LNCaP clone FGC (cell line): ENCODE measurements at regions not wholly inside any gene's neighbourhood (a gene's known extent, or its start where the extent isn't known, plus 50 kb on each side); places are given as distances from the start of the nearest gene placed in this dataset.
"Not testable (repeated sequence)": the region's sequence is repeated elsewhere in the genome, so short reads cannot be mapped to it uniquely, and the experiment has no call there.

ENCODE experiments used
- DNase-seq: peaks from one replicate; pipeline ENCODE4 v3.0.0-alpha.2; 2011; ENCODE audit warnings: low read depth
- H3K4me3 ChIP-seq: 2 replicates; pipeline ENCODE4 v1.5.1; 2011; ENCODE audit warnings: mild to moderate bottlenecking, low read depth, low read length, control low read depth
- TF ChIP-seq, protein P1 (sequence below): IDR thresholded peaks from 2 replicates; pipeline ENCODE4 v1.5.1; 2012; ENCODE audit warnings: mild to moderate bottlenecking; ENCODE audit not compliant: control insufficient read depth, insufficient read depth; ENCODE audit errors: extremely low read depth

DNA sequence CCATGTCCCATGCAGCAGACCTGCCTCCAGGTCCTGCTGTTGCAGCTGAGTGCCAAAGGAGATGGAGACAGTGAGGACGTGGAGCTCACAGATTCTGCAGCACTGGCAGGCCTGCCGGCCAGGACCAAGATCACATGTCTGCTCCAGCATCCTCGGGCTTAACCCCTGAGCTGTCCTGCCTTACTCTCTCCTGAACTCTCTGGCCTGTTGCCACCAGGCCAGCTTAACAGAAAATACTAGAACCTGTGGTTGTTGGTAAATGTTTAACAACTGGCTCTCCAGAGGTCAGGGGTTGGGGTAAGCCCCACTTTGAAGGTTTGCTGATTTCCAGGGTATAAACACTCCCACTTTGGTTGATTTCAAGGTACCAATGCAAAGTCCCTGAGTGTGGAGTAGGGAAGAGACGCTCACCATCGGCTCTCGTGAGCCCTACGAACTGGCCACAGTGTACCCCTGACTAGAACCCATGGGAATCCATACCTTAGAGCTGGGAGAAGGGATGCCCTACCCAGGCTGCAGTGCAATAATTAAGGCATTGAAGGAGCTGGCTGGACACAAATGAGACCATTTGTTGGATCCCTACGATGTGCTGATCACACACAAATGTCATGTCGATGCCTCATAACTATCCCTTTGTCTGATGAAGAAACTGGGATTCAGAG, 147.9 kb downstream of the OR4M2 start:
- no peak overlapping the region for H3K4me3 ChIP-seq
- TF ChIP-seq, protein P1, sequence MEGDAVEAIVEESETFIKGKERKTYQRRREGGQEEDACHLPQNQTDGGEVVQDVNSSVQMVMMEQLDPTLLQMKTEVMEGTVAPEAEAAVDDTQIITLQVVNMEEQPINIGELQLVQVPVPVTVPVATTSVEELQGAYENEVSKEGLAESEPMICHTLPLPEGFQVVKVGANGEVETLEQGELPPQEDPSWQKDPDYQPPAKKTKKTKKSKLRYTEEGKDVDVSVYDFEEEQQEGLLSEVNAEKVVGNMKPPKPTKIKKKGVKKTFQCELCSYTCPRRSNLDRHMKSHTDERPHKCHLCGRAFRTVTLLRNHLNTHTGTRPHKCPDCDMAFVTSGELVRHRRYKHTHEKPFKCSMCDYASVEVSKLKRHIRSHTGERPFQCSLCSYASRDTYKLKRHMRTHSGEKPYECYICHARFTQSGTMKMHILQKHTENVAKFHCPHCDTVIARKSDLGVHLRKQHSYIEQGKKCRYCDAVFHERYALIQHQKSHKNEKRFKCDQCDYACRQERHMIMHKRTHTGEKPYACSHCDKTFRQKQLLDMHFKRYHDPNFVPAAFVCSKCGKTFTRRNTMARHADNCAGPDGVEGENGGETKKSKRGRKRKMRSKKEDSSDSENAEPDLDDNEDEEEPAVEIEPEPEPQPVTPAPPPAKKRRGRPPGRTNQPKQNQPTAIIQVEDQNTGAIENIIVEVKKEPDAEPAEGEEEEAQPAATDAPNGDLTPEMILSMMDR: no peak
- DNase-seq: no peak

DNA sequence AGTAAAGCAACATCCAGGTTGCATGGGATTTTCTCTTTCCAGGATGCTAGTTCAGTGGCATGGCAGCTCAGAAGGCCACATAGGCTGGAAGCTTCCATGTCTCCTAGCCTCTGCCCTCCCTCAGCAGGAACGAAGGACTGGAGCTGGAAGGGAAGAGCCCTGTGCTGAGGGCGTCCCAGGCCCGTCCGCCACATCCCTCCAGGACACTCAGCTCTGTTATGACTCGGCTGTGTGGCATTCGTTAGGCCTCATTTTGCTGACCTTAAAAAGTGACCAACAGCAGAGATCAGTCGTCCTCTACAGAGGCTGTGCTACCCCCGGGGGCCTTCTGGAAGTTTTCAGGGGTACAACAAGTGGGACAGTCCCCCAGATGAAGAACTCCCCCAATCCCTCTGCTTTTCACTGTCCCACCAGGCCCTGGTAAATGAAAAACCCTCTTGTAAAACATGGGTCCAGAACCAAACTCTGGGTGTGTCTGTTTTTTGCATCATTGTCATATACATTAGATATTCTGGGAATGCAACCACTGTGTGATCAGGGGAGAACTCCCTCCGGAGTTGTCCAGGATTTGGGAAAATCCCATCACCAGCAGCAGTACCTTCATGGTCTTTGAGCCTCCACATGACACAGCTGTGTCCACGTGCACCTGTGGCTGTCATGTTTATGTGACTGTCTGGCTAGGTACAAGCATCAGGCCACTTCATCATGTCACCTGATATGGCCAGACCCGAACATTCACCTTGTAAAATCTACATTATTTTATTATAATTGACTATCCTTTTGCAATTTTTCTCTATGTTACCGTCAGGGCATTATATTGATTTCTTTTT, 149.9 kb downstream of the OR4M2 start:
- TF ChIP-seq, protein P1: no peak
- no peak overlapping the region for H3K4me3 ChIP-seq
- DNase-seq: no peak

DNA sequence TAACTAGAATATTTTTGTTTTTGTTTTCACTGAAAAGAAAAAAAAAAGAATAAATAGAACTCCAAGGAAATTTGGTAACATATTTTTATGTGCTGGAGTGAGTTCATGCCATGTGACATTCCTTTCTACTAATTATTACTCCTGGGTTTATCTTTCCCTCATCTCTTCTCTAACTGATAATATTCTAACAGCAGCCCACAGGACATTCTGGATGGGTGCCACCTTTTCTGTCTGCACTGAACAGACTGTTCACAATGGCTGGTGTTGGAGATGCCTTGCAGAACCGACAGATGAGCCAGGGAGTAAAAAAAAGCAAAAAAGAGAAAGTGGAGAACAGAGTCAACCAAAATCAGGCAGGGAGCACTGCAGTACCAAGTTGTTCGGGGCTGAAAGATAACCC, 151.3 kb downstream of the OR4M2 start:
- no peak for DNase-seq
- no peak overlapping the region for H3K4me3 ChIP-seq
- TF ChIP-seq, protein P1: no peak

DNA sequence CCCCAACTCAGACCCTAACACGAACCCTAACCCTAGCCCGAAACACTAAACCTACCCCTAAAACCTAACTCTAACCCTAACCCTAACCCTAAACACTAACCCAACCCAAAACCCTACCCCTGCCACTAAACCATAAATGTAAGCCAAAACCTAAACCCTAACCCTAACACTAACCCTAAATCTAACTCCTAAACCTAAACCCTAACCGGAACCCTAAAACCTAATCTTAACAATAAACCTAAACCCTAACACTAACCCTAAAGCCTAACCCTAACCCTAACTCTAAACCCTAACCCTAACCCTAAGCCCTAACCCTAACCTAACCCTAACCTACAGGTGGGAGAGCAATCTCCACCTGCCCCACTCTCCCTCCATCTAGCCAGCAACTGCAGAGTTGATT, 152.3 kb downstream of the OR4M2 start:
- TF ChIP-seq, protein P1: no peak
- no peak for DNase-seq
- no peak overlapping the region for H3K4me3 ChIP-seq

DNA sequence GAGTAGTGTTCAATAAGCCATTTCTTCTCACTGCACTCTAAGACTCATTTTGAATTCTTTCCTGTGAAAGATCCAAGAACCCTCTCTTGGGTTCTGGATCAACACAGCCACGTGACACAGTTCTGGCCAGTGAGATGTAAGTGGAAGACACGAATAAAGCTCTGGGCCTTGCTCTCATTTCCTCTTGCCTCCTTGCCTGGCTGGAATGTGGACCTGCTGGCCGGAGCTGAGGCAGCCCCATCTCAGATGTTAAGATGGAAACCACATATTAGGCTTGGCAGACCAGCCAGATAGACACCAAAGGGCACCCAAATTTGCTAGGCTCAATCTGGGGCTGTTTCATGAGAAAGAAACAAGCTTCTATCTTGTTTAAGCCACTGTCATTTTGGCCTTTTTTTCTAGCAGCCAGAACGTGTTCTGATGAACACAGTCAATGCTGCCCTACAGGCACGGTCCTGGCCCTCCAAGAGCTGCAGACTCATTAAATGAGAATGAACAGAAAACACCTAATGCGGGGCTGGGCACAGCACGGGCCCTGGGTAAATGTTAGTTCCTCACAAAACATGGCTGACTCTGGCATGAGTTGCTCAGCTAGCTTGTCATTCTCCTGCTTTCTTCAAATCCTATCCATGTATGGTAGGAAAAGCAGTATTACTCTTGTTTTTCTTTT, 155.1 kb downstream of the OR4M2 start:
- not testable (repeated sequence) for H3K4me3 ChIP-seq, DNase-seq

DNA sequence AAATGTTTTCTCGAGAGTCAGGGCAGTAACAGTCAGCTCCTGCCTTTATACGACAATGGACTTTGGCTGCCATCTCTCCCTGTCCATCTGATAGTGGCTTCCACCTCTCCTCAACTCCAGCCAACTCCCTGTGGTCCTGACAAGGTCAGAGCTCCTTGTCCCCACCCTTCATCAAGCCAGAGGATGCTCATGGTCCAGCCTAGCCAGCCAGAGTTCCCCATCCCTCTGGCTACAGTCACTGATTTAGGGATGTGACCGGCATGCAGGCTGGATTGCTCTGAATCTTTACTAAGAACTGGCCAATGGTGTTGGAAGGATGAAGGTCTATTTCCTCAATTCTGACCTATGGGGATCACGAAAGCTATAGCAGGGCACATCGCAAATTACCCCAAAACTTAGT, 156.1 kb downstream of the OR4M2 start:
- no peak for DNase-seq
- TF ChIP-seq, protein P1: no peak
- H3K4me3 ChIP-seq: no peak overlapping the region

DNA sequence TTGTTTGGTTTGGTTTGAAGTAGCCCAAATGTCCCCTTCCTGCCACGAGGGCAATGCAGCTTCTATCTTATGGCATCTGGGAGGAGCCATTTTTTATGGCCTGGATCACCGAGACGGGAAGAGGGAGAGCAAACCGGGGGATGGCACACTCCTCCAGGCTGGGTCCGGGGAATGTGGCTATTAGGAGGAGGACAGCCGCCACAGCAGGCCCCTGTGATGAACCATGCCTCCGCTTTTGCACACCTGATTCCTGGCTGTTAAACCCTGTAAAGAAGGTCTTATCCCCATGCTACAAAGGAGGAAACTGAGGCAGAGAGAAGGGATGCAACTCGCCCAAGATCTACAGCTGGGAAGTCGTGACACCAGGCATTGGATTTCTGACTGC, 157.6 kb downstream of the OR4M2 start:
- DNase-seq: no peak
- TF ChIP-seq, protein P1: no peak
- no peak overlapping the region for H3K4me3 ChIP-seq

DNA sequence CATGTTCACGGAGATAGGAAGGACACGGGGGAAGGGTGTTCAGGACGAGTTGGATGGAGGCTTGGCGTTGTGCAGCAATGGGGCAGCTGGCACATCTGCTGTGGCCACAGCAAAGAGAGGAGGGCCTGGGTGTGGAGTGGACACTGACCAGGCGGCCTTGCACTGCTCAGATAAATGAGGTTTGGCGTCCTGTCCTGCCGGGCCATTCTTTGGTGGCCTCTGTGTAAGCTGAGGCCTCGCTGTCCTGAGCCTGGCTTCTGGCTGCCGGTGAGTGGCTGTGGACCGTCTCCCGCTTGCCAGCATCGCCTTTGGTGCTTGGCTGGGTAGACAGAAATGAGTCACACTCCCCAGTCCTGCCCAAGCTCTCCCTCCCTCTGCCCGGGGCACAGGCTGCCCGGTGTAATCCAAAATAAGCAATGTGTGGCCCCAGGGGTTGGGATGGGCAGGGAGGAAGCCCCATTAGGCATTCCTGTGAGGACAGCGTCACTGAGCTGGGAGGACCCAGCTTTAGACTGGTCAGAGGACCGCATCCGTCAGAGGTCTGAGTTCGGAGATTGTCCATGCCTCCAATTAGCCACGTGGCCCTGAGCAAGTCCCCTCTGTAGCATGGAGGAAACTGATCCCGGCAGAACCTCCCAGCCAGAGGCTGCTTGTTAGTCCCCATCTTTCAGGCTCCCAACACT, 158.1 kb downstream of the OR4M2 start:
- DNase-seq, H3K4me3 ChIP-seq: not testable (repeated sequence)

DNA sequence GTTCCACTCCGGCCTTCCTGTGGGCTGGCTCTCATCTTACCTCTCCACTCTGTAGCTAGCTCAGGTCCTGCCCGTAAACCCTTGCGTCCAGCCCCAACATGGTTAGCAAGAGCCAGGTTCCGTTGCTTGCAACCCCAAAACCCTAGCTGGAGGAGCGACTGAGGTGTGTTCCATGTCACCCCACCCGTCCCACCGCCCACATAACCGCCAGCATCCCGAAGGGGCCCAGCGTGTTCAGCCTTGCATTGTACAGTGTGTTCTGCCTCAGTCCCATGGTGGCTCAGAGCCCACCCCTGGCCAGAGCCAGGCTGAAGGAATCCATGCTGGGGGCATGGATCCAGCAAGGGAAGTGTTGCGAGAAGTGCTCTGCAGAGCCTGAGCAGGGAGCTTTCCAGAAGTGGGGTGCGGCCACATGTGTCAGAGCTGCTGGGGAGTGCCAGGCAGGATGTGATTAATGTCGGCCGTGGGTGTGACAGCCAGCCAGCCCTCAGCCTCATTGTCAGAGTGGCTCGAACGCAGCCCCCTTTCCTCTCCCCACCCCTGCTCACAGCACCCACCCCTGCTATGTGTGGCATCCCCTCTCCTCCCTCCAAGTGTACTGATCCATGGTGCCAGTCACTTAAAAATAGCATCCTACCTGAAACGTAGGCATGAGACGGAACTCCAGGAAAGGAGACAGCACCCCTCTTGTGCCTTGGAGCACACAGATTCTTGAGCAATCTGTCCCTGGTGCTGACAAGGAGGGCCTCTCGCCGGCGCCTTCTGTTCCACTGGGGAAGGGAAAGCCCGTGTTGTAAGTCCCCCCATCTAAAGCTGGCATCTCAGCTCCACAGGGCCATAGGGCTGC, 158.9 kb downstream of the OR4M2 start:
- H3K4me3 ChIP-seq, DNase-seq: not testable (repeated sequence)
